Keratinocyte (primary cell): ENCODE measurements at regions not wholly inside any gene's neighbourhood (a gene's known extent, or its start where the extent isn't known, plus 50 kb on each side); places are given as distances from the start of the nearest gene placed in this dataset.

ENCODE experiments used
- DNase-seq: peaks from one replicate; pipeline ENCODE4 v3.0.0-alpha.2; 2011; ENCODE audit warnings: low read depth, missing footprints, low spot score
- FAIRE-seq: peaks from 2 replicates; lab custom pipeline; 2011; peaks lifted over from hg19 to GRCh38; lab: Jason Lieb, UNC
- H2AFZ ChIP-seq: 2 replicates; pipeline ENCODE4 v1.6.0; 2012; ENCODE audit warnings: low read length, control low read depth, inconsistent platforms; ENCODE audit not compliant: control insufficient read depth
- H3K27ac ChIP-seq: 2 replicates; pipeline ENCODE4 v1.5.1; 2011; ENCODE audit warnings: low read length; ENCODE audit not compliant: control insufficient read depth, insufficient read depth
- H3K27me3 ChIP-seq: 3 replicates; pipeline ENCODE4 v1.6.0; 2011; ENCODE audit warnings: low read length; ENCODE audit not compliant: control insufficient read depth, insufficient read depth; ENCODE audit errors: extremely low read depth
- H3K36me3 ChIP-seq, 2 experiments: 2 replicates in 1 of 2; 3 replicates in 1 of 2; pipeline ENCODE4 v1.5.1; 2011; ENCODE audit warnings: low read length in 2 of 2, mild to moderate bottlenecking in 1 of 2; ENCODE audit not compliant: control insufficient read depth in 2 of 2, insufficient read depth in 2 of 2; ENCODE audit errors: extremely low read depth in 1 of 2
- H3K4me1 ChIP-seq: 3 replicates; pipeline ENCODE4 v1.5.1; 2011; ENCODE audit warnings: low read length; ENCODE audit not compliant: control insufficient read depth, insufficient read depth; ENCODE audit errors: extremely low read depth
- H3K4me2 ChIP-seq: 3 replicates; pipeline ENCODE4 v1.6.0; 2011; ENCODE audit warnings: low read depth, low read length; ENCODE audit not compliant: control insufficient read depth, insufficient read depth; ENCODE audit errors: extremely low read depth
- H3K4me3 ChIP-seq, 3 experiments: fragments of 200-600 bp in 1 of 3; sonication (generic) in 1 of 3; 2 replicates in 2 of 3; 3 replicates in 1 of 3; pipeline ENCODE4 v1.5.1; 2011 to 2016; ENCODE audit warnings: low read length in 3 of 3, mild to moderate bottlenecking in 3 of 3, control low read depth in 2 of 3, inconsistent platforms in 1 of 3, low read depth in 1 of 3, mixed read lengths in 1 of 3, mixed run types in 1 of 3, moderate library complexity in 1 of 3; ENCODE audit not compliant: control insufficient read depth in 2 of 3, insufficient read depth in 2 of 3; ENCODE audit errors: extremely low read depth in 1 of 3
- H3K79me2 ChIP-seq: 2 replicates; pipeline ENCODE4 v1.6.0; 2012; ENCODE audit warnings: low read length; ENCODE audit not compliant: control insufficient read depth, insufficient read depth
- H3K9ac ChIP-seq: 3 replicates; pipeline ENCODE4 v1.6.0; 2011; ENCODE audit warnings: low read length; ENCODE audit not compliant: control insufficient read depth, insufficient read depth; ENCODE audit errors: extremely low read depth
- H3K9me1 ChIP-seq: 3 replicates; pipeline ENCODE4 v1.6.0; 2011; ENCODE audit warnings: low read length; ENCODE audit not compliant: control insufficient read depth, insufficient read depth; ENCODE audit errors: extremely low read depth
- H3K9me3 ChIP-seq: 2 replicates; pipeline ENCODE4 v1.5.1; 2012; ENCODE audit warnings: low read depth, low read length; ENCODE audit not compliant: control insufficient read depth
- H4K20me1 ChIP-seq: 3 replicates; pipeline ENCODE4 v1.6.0; 2011; ENCODE audit warnings: low read length; ENCODE audit not compliant: control insufficient read depth, insufficient read depth; ENCODE audit errors: extremely low read depth
- EZH2 ChIP-seq: IDR thresholded peaks from one replicate; pipeline ENCODE4 v1.6.1; 2012; ENCODE audit warnings: inconsistent platforms, mild to moderate bottlenecking, low read length, moderate library complexity
- dilution Hi-C: fragments of 300-500 bp; cut with MboI; formaldehyde crosslinking; loops from one replicate; pipeline ENCODE4 v1.7.0; 2020; ENCODE audit warnings: low sequenced_read_pairs; ENCODE audit not compliant: extremely low pct_ligation_motif_present
- TF ChIP-seq, protein P1 (sequence below), 3 experiments: IDR thresholded peaks in 1 of 3; conservative IDR thresholded peaks in 1 of 3; optimal IDR thresholded peaks in 1 of 3; 2 replicates in 2 of 3; 3 replicates in 1 of 3; pipeline versions ENCODE3 to v1.5.1; 2011; ENCODE audit warnings: low read length in 3 of 3, mild to moderate bottlenecking in 3 of 3, moderate library complexity in 2 of 3, control low read depth in 1 of 3, inconsistent platforms in 1 of 3; ENCODE audit not compliant: insufficient read depth in 2 of 3; ENCODE audit errors: extremely low read depth in 1 of 3

GRCh38 chr12:27384261-27384590 is 51.6 kb downstream of the BMAL2 start:
- TF ChIP-seq, protein P1, sequence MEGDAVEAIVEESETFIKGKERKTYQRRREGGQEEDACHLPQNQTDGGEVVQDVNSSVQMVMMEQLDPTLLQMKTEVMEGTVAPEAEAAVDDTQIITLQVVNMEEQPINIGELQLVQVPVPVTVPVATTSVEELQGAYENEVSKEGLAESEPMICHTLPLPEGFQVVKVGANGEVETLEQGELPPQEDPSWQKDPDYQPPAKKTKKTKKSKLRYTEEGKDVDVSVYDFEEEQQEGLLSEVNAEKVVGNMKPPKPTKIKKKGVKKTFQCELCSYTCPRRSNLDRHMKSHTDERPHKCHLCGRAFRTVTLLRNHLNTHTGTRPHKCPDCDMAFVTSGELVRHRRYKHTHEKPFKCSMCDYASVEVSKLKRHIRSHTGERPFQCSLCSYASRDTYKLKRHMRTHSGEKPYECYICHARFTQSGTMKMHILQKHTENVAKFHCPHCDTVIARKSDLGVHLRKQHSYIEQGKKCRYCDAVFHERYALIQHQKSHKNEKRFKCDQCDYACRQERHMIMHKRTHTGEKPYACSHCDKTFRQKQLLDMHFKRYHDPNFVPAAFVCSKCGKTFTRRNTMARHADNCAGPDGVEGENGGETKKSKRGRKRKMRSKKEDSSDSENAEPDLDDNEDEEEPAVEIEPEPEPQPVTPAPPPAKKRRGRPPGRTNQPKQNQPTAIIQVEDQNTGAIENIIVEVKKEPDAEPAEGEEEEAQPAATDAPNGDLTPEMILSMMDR (optimal IDR thresholded peaks at IDR 0.05 in 1 of 3, IDR thresholded peaks at IDR 0.05 in 1 of 3, conservative IDR thresholded peaks at IDR 0.05 in 1 of 3; ENCODE audit: extremely low read depth in 1 of 3, insufficient read depth in 2 of 3, low read length in 3 of 3), result no peak
- no peak for TF ChIP-seq EZH2
- FAIRE-seq (no peak), DNase-seq (no peak)
- no peak overlapping the region for H3K9ac ChIP-seq
- H3K27ac ChIP-seq, result peak overlapping the region; percentile 93
- dilution Hi-C loops, result no loop called here
- peaks cover 16% of the 10 kb centered on the region for H3K4me1 ChIP-seq
- no peaks in the 10 kb centered on the region for H3K27me3 ChIP-seq
- no peaks in the 10 kb centered on the region for H3K79me2 ChIP-seq
- no peak overlapping the region for H3K4me3 ChIP-seq
- no peaks in the 10 kb centered on the region for H3K9me1 ChIP-seq
- H3K9me3 ChIP-seq, result no peaks in the 10 kb centered on the region
- H2AFZ ChIP-seq, result no peak overlapping the region
- peaks cover 5 to 40% of the 10 kb centered on the region in 2 experiments for H3K36me3 ChIP-seq
- peak overlapping the region; percentile 82 for H3K4me2 ChIP-seq
- no peaks in the 10 kb centered on the region for H4K20me1 ChIP-seq

DNA sequence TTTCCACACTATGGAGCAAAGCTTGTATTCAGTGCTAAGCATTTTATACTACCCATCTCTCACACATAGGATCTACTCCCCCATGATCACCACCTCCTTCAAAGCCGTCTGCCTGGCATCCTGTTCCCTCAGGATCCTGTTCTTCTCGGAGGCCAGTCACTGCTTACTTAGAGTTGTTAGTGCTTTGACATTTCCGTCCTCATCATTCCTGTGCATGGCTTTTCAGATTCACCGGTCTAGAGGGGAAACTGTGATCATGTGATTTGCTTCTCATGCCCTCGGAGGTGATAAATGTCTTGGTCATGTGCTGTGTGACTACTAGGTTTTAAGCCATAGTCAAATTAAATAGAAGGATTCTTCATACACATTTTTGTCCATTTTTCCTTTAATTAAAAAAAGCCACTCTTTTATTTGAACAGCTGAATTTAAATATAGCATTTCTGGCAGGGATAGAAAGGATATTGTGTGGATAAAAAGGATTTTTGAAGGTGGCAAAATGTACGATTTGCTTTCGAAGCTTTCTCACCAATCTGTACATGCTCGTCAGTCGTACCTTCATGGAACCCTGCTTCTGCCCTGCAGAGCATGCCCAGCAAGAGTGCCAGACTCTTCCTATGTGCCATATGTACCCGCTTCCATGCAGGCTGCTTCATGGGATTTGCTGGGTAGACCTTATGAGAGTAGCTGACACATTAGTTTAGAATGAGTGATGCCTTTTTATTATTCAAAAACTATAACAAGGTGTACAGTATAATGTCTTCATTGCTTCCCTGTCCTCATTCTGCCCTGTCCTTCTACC is 53.3 kb downstream of the BMAL2 start:
- no peaks in the 10 kb centered on the region for H3K9me3 ChIP-seq
- dilution Hi-C loops, result no loop called here
- no peak overlapping the region for H2AFZ ChIP-seq
- H3K27me3 ChIP-seq, result no peaks in the 10 kb centered on the region
- TF ChIP-seq, protein P1 (optimal IDR thresholded peaks at IDR 0.05 in 1 of 3, IDR thresholded peaks at IDR 0.05 in 1 of 3, conservative IDR thresholded peaks at IDR 0.05 in 1 of 3; ENCODE audit: extremely low read depth in 1 of 3, insufficient read depth in 2 of 3, low read length in 3 of 3), result no peak
- peaks cover 5 to 36% of the 10 kb centered on the region in 2 experiments for H3K36me3 ChIP-seq
- no peaks in the 10 kb centered on the region for H4K20me1 ChIP-seq
- FAIRE-seq, result no peak
- no peak overlapping the region for H3K9ac ChIP-seq
- H3K9me1 ChIP-seq, result no peaks in the 10 kb centered on the region
- H3K4me3 ChIP-seq, result no peak overlapping the region
- no peak overlapping the region for H3K4me2 ChIP-seq
- no peak for DNase-seq
- H3K4me1 ChIP-seq, result peaks cover 16% of the 10 kb centered on the region
- H3K79me2 ChIP-seq, result no peaks in the 10 kb centered on the region
- H3K27ac ChIP-seq, result no peak overlapping the region
